ENCODE measurements at regions not wholly inside any gene's neighbourhood (a gene's known extent, or its start where the extent isn't known, plus 50 kb on each side); places are given as distances from the start of the nearest gene placed in this dataset.

DNA sequence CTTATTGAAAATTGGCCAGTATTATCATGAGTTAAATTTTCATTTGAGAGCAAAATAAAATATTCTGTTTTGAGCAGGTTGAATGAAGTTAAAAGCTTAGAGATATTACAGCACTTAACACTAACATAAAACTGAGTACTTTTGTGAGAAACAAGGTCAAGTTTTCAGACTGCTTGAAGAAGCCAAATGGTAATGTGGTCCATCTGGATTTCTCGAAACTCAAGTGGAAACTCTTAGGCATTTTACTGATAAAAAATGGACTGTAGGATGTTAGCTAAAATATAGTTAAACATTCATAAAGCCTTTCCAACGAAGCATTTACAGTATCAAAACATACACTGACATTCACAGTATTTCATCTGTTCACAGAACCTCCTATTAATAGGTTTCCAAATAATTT lies 528.1 kb upstream of the SEMA3D start:
- Histone ChIP-seq H3K36me3 (ENCODE audit: control insufficient read depth, insufficient read depth, low read length) (no peaks in the 10 kb centered on the region), H3K27ac (ENCODE audit: low read length) (no peak overlapping the region), H3K27me3 (ENCODE audit: control insufficient read depth, insufficient read depth, low read length) (no peaks in the 10 kb centered on the region), H3K4me3 (ENCODE audit: low read length) (no peak overlapping the region), H3K9me3 (ENCODE audit: control insufficient read depth, low read depth, low read length) (no peaks in the 10 kb centered on the region), H3K4me1 (ENCODE audit: control insufficient read depth, insufficient read depth, low read length) (no peaks in the 10 kb centered on the region)
- whole genome bisulfite sequencing (ENCODE audit: insufficient coverage, low lambda C conversion rate): no CpG with 5 or more reads among the region's 2 CpGs
- DNase-seq: no peak

DNA sequence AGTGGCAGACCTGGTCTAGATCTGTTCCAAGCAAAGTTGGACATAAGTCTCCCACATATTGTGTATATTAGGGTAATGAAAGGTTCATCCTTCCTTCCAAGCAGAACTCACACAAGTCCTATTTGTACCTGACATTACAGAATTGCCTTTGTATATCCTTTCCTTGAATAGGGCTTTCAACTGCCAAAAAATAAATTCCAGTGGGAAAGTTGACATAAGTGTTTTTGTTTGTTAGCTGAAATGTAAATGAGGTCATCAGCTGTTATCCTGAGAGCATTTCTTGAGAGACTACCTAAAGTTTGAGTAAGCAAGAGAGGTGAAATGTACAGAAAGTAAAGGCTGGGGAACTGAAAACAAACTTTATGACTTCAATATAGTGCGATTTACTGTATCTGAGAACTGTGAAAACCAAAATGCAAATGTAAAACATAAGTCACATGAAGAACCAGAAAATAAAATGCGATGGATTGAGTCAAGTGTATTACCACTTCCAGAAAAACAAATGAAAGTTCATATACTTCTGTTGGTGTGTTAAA lies 527.3 kb upstream of the SEMA3D start:
- H3K36me3 ChIP-seq (ENCODE audit: control insufficient read depth, insufficient read depth, low read length): no peaks in the 10 kb centered on the region
- H3K27ac ChIP-seq (ENCODE audit: low read length): no peak overlapping the region
- H3K27me3 ChIP-seq (ENCODE audit: control insufficient read depth, insufficient read depth, low read length): no peaks in the 10 kb centered on the region
- H3K4me3 ChIP-seq (ENCODE audit: low read length): no peak overlapping the region
- DNase-seq: no peak
- no peaks in the 10 kb centered on the region for H3K4me1 ChIP-seq (ENCODE audit: control insufficient read depth, insufficient read depth, low read length)
- H3K9me3 ChIP-seq (ENCODE audit: control insufficient read depth, low read depth, low read length): no peaks in the 10 kb centered on the region
- 96% methylated on average over 2 of the region's 2 CpGs for WGBS (ENCODE audit: insufficient coverage, low lambda C conversion rate)

DNA sequence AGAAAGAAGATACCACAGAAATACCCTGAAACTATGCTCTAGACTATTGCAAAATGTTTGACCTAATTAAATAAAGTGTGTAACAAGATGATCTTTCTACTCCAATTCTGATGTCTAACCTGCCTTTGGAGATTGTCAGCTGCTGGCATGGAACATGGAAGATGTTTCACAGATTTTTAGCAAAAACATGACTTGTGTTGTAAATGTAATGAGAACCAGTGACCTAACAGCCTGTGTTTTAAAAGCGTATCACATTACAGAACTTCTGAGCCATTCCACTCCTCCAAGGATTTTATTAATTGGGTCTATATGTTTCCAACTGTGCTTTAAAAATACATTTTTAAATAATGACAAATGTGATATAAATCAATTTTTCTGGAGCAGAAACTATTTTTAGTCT lies 526.3 kb upstream of the SEMA3D start:
- 100% methylated on average over 1 of the region's 1 CpG for WGBS (ENCODE audit: insufficient coverage, low lambda C conversion rate)
- Histone ChIP-seq H3K27ac (ENCODE audit: low read length) (no peak overlapping the region), H3K4me3 (ENCODE audit: low read length) (no peak overlapping the region), H3K27me3 (ENCODE audit: control insufficient read depth, insufficient read depth, low read length) (no peaks in the 10 kb centered on the region), H3K36me3 (ENCODE audit: control insufficient read depth, insufficient read depth, low read length) (no peaks in the 10 kb centered on the region), H3K9me3 (ENCODE audit: control insufficient read depth, low read depth, low read length) (no peaks in the 10 kb centered on the region), H3K4me1 (ENCODE audit: control insufficient read depth, insufficient read depth, low read length) (no peaks in the 10 kb centered on the region)
- DNase-seq: no peak

DNA sequence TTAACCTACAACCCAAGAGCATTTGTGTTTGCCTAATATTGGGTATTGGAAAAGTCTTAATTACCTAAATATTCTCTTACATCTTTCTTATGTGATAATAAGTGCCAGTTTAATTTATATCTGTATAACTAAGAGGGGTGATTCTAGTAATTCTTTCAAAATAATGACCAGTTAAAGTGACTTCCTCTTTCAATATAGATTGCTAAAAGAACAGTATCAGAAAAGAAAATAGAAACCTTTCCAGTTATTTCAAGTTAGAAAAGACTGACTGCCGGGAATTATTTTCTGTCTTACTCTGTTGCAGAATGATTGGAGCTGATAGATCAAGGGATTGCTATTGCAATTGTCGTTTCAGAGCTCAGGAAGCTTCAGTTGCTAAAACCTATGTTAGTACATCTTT lies 525.0 kb upstream of the SEMA3D start:
- 100% methylated on average over 1 of the region's 2 CpGs for WGBS (ENCODE audit: insufficient coverage, low lambda C conversion rate)
- H3K27ac ChIP-seq (ENCODE audit: low read length): no peak overlapping the region
- H3K9me3 ChIP-seq (ENCODE audit: control insufficient read depth, low read depth, low read length): no peaks in the 10 kb centered on the region
- H3K4me3 ChIP-seq (ENCODE audit: low read length): no peak overlapping the region
- H3K4me1 ChIP-seq (ENCODE audit: control insufficient read depth, insufficient read depth, low read length): no peaks in the 10 kb centered on the region
- no peak for DNase-seq
- no peaks in the 10 kb centered on the region for H3K27me3 ChIP-seq (ENCODE audit: control insufficient read depth, insufficient read depth, low read length)
- no peaks in the 10 kb centered on the region for H3K36me3 ChIP-seq (ENCODE audit: control insufficient read depth, insufficient read depth, low read length)

DNA sequence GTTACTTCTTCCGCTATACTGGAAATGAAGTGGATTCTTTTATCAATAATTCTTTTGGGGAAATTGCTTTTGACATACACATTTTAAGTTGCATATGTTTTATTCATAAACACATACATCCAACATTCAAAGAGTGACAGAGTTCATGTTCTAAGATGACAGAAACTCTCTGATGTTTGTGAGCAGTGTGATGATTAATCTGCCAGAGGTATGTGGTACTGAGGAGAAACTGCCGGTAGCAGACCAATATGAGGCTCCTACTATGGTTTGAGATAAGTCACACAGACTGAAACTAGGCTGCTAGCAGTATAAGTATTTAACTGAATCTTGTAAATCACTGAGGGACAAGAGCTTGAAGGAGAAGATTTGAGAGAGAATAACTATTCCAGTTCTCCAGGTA lies 524.1 kb upstream of the SEMA3D start:
- Histone ChIP-seq H3K4me3 (ENCODE audit: low read length) (no peak overlapping the region), H3K27ac (ENCODE audit: low read length) (no peak overlapping the region)
- WGBS (ENCODE audit: insufficient coverage, low lambda C conversion rate): 100% methylated on average over 1 of the region's 2 CpGs

DNA sequence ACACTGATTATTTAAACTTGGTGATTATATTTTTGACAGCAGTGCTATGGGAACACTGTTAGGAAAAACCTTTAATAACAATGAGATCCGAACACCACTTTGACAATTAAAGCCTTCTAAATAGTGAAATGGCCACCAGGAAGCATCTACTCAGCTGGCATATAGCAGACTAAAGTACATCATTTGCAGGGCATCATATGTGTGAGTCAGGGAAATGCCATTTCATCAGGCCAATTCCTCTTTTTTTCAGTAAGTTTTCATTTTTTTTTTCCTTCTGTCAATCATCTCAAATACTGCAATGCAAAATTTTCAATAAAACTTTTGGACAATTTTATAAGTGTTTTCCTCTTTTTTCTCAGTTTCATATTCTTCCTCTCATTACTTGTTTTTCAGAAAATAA lies 521.4 kb upstream of the SEMA3D start:
- no peak for DNase-seq
- Histone ChIP-seq H3K27ac (ENCODE audit: low read length) (no peak overlapping the region), H3K4me1 (ENCODE audit: control insufficient read depth, insufficient read depth, low read length) (no peaks in the 10 kb centered on the region), H3K4me3 (ENCODE audit: low read length) (no peak overlapping the region), H3K27me3 (ENCODE audit: control insufficient read depth, insufficient read depth, low read length) (no peaks in the 10 kb centered on the region), H3K9me3 (ENCODE audit: control insufficient read depth, low read depth, low read length) (no peaks in the 10 kb centered on the region), H3K36me3 (ENCODE audit: control insufficient read depth, insufficient read depth, low read length) (no peaks in the 10 kb centered on the region)
- WGBS (ENCODE audit: insufficient coverage, low lambda C conversion rate): no CpG with 5 or more reads among the region's 1 CpG

More for the DNA sequence above, 524.1 kb upstream of the SEMA3D start:
- H3K27me3 ChIP-seq (ENCODE audit: control insufficient read depth, insufficient read depth, low read length): no peaks in the 10 kb centered on the region
- no peaks in the 10 kb centered on the region for H3K4me1 ChIP-seq (ENCODE audit: control insufficient read depth, insufficient read depth, low read length)
- H3K9me3 ChIP-seq (ENCODE audit: control insufficient read depth, low read depth, low read length): no peaks in the 10 kb centered on the region
- no peak for DNase-seq
- H3K36me3 ChIP-seq (ENCODE audit: control insufficient read depth, insufficient read depth, low read length): no peaks in the 10 kb centered on the region

DNA sequence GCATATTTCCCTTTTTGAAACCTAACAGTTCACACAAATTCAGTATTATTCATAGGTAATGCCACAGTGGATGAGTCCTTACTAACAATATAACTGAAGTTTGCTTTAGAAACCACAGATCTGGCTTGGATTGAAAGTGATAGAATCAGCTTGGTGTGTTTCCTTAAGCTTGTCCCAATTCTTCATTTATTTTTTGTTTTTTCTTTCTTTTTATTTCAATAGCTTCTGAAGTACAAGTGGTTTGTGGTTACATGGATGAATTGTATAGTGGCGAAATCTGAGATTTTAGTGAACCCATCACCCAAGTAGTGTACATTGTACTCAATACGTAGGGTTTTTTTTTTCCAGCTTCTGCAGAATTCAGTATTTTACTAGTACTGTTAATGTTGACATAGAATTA lies 518.2 kb upstream of the SEMA3D start:
- no peaks in the 10 kb centered on the region for H3K27me3 ChIP-seq (ENCODE audit: control insufficient read depth, insufficient read depth, low read length)
- no peaks in the 10 kb centered on the region for H3K9me3 ChIP-seq (ENCODE audit: control insufficient read depth, low read depth, low read length)
- H3K27ac ChIP-seq (ENCODE audit: low read length): no peak overlapping the region
- no peak overlapping the region for H3K4me3 ChIP-seq (ENCODE audit: low read length)
- no peak for DNase-seq
- WGBS (ENCODE audit: insufficient coverage, low lambda C conversion rate): no CpG with 5 or more reads among the region's 2 CpGs
- H3K36me3 ChIP-seq (ENCODE audit: control insufficient read depth, insufficient read depth, low read length): no peaks in the 10 kb centered on the region
- no peaks in the 10 kb centered on the region for H3K4me1 ChIP-seq (ENCODE audit: control insufficient read depth, insufficient read depth, low read length)

DNA sequence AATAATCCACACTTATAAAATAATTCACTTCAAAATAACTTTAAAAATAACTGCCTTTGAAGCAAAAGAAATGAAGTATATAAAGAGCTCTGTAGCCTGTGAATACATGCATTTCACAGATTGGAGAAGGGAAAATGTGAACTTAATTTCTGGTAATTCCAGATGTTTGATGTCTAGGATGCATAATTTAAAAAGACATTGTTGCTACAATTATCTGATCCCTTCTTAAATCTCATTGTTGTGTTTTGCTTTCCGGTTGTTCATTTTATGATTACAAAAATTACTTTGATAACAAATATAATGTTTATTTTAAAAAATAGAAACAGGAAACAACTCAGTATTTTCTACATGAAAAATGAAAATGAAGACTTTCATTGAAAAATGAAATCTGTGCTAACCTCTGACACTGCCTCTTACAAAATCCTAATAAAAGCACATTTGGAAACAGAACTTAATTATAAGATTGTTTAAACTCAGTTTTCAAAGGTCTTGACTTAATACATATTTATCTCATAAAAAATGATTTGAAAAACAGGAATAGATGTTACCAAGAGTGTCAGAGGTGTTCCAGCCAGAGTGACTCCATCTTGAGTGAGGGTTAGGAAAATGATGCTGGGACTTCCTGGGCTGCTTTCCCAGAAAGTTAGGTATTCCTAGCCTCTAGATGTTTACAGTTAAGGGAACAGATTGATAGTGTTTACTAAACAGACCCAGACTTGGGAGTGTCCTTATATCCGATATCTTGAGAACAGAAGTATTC lies 516.6 kb upstream of the SEMA3D start:
- WGBS (ENCODE audit: insufficient coverage, low lambda C conversion rate): no CpG with 5 or more reads among the region's 2 CpGs
- H3K27me3 ChIP-seq (ENCODE audit: control insufficient read depth, insufficient read depth, low read length): no peaks in the 10 kb centered on the region

DNA sequence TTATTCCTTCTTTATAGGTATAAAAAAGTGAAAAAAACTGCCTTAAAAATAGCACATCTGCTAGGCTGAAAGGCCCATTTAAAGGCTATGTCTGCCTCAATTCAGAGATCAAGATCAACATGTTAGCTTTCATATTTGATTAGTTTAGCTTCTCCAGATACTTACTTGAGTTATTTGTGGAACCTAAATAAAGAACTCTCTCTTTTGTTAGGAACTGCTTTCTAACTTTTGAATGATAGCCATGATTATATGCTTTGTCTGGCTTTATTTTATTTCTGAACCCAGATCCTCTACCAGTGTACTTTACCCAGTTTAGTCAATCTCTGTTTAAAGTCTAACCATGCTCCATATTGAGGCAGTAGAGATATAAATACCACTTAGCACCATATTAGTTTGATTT lies 515.5 kb upstream of the SEMA3D start:
- Histone ChIP-seq H3K9me3 (ENCODE audit: control insufficient read depth, low read depth, low read length) (no peaks in the 10 kb centered on the region), H3K27me3 (ENCODE audit: control insufficient read depth, insufficient read depth, low read length) (no peaks in the 10 kb centered on the region), H3K4me1 (ENCODE audit: control insufficient read depth, insufficient read depth, low read length) (no peaks in the 10 kb centered on the region), H3K27ac (ENCODE audit: low read length) (no peak overlapping the region), H3K36me3 (ENCODE audit: control insufficient read depth, insufficient read depth, low read length) (no peaks in the 10 kb centered on the region), H3K4me3 (ENCODE audit: low read length) (no peak overlapping the region)
- no peak for DNase-seq

More for the DNA sequence above, 516.6 kb upstream of the SEMA3D start:
- no peaks in the 10 kb centered on the region for H3K4me1 ChIP-seq (ENCODE audit: control insufficient read depth, insufficient read depth, low read length)
- H3K36me3 ChIP-seq (ENCODE audit: control insufficient read depth, insufficient read depth, low read length): no peaks in the 10 kb centered on the region
- H3K4me3 ChIP-seq (ENCODE audit: low read length): no peak overlapping the region
- DNase-seq: no peak
- H3K27ac ChIP-seq (ENCODE audit: low read length): no peak overlapping the region
- no peaks in the 10 kb centered on the region for H3K9me3 ChIP-seq (ENCODE audit: control insufficient read depth, low read depth, low read length)

DNA sequence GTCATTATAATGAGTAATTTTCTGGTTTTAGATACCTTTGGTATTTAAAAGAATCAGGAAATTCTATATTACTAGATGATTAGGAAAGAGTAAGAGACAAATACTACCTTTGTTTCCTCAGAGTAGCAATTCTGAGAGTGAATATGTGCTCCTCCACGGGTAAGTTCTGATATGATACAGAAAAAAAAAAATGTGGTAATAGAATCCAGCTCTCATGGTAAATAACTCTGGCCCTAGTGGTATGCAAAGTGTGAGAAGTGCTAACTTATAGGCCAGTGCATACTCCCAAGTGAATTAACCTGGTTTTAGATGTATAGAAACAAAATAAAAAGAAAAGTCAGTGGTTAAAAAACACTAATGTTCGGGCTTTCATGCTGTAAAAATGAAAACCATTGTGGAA lies 512.6 kb upstream of the SEMA3D start:
- Histone ChIP-seq H3K4me1 (ENCODE audit: control insufficient read depth, insufficient read depth, low read length) (no peaks in the 10 kb centered on the region), H3K27ac (ENCODE audit: low read length) (no peak overlapping the region), H3K4me3 (ENCODE audit: low read length) (no peak overlapping the region), H3K36me3 (ENCODE audit: control insufficient read depth, insufficient read depth, low read length) (no peaks in the 10 kb centered on the region), H3K9me3 (ENCODE audit: control insufficient read depth, low read depth, low read length) (no peaks in the 10 kb centered on the region), H3K27me3 (ENCODE audit: control insufficient read depth, insufficient read depth, low read length) (no peaks in the 10 kb centered on the region)
- no peak for DNase-seq
- 33% methylated on average over 1 of the region's 2 CpGs for WGBS (ENCODE audit: insufficient coverage, low lambda C conversion rate)

DNA sequence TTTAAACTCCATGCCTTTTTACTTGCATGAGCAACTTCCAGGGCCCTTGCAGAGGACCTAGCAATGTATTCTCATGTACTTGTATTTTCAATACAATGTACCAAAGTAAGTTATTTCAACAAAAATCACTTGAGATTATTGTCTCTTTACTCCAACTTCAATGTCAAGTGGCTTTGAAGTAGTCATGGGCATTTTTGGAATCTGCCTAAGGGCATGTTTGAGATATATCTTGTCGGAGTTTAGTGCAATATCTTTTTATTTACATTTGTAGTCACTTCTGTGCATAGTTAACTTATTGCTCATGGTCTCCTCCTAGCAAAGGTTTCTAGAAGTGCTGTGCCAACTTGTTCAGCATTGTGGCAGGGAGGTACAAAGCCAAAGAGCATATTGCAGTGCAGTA lies 508.7 kb upstream of the SEMA3D start:
- no peak overlapping the region for H3K27ac ChIP-seq (ENCODE audit: low read length)
- H3K9me3 ChIP-seq (ENCODE audit: control insufficient read depth, low read depth, low read length): no peaks in the 10 kb centered on the region
- H3K27me3 ChIP-seq (ENCODE audit: control insufficient read depth, insufficient read depth, low read length): no peaks in the 10 kb centered on the region
- no peaks in the 10 kb centered on the region for H3K36me3 ChIP-seq (ENCODE audit: control insufficient read depth, insufficient read depth, low read length)
- H3K4me3 ChIP-seq (ENCODE audit: low read length): no peak overlapping the region
- no peaks in the 10 kb centered on the region for H3K4me1 ChIP-seq (ENCODE audit: control insufficient read depth, insufficient read depth, low read length)
- DNase-seq: no peak
- WGBS (ENCODE audit: insufficient coverage, low lambda C conversion rate): no CpG with 5 or more reads among the region's 1 CpG

Measured in large intestine (tissue), 3 donors.